Stimulated activated naive CD4-positive, alpha-beta T cell (primary cell): ENCODE measurements at regions not wholly inside any gene's neighbourhood (a gene's known extent, or its start where the extent isn't known, plus 50 kb on each side); places are given as distances from the start of the nearest gene placed in this dataset.
"Not testable (repeated sequence)": the region's sequence is repeated elsewhere in the genome, so short reads cannot be mapped to it uniquely, and the experiment has no call there.

Source experiments
- DNase-seq, 6 experiments: peaks; one replicate each; lab custom pipeline; 2025; lab: John Stamatoyannopoulos, UW

GRCh38 chr15:70602834-70603560 lies 160.4 kb downstream of the UACA start:
- no peak for DNase-seq

DNA sequence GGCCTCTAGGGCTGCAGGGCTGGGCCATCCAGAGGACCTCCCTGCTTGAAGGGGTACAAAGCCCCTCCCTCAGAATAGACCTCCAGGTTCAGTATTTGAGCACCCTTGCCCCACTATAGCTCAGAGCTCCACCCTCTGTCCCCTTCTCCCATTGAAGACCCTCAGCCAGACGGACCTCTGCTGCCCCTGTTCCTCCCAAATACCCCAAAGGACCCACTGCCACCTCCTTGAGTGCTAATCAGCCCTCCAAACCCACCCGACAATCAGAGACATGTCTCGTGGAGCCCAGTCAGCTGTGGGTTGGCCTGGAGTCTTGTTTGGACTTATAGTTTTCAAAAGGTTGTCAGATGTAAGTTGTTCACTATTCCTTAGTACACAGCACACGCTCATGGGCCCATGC lies 161.1 kb downstream of the UACA start:
- DNase-seq = no peak

DNA sequence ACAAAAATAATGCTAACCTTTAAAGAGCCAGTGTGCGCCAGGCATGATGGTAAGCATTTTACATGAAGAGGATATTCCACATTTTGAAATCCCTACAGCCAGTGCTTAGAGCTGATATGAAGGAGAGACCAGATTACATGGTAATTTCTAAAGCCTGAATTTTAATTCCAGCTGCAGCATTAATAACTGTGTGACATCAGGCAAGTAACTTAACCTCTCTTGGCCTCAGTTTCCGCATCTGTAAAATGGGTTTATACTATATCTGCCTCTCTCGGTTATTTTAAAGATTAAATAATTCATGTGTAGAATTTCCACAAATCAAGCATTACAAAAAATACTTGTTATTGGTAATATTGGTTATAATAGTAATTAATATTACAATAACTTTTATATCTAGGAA lies 165.4 kb downstream of the UACA start:
- DNase-seq = no peak

DNA sequence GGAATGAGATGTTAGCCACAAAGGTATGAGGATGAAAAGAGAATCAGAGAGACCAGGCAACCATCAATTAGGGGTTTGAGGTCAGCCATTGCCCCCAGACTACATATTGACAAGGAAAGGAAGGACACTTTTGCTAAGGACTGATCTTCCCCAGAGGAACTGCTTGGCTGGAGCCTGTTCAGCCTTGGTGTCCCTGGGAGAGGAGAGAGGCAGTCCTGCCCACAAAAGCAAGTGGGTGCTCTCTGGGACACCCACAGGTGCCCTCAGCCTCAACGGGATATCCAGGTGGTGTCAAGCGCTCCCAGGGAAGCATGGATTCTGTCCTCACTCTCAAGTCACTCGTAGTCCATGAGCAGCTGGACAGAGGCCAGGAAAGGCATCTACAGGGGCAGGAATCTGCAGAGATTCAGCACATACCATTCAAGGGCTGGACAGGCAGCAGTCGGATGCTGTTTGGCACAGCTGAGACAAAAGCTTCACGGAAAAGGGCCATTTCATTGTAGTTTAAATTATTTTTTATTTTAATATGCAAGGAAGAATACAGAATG lies 166.2 kb downstream of the UACA start:
- DNase-seq = no peak

- no peak for DNase-seq
These were observed 166.9 kb downstream of the UACA start for GRCh38 chr15:70596354-70597055.

DNA sequence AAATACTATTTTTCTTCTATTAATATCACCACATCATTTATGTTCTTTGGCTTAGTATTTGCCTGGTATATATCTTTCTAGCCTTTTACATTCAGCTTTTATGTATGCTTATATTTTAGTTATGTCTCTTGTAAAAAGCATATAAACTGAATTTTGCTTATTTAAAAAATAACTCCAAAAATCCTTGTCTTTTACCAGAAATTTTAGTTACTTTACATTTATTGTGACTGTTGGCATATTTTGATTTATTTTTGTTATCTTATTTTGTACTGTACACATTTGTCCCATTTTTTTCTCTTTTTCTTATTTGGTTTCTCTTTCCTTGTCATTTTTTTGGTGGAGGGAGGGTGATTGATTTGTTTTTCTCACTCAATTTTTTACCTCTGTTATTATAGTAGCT lies 169.6 kb downstream of the UACA start:
- DNase-seq = no peak

DNA sequence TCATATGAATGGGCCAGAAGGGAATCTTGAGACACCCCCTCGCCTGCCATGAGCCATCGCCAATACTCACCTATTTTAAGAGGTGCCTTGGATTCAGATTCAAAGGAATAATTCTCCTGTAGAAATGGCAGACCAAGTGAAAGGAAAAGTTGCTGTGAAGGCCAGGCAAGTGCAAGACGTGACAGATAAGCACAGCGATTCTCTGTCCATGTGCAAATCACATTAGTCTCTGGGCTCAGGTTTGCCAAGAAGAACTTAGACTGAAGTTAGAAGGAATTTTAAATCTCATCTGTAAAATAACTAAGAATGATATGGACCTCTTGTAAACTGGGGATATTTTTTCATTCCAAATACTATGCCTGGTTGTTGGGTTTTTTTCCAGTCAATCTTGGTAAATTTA lies 173.6 kb downstream of the UACA start:
- no peak for DNase-seq

DNA sequence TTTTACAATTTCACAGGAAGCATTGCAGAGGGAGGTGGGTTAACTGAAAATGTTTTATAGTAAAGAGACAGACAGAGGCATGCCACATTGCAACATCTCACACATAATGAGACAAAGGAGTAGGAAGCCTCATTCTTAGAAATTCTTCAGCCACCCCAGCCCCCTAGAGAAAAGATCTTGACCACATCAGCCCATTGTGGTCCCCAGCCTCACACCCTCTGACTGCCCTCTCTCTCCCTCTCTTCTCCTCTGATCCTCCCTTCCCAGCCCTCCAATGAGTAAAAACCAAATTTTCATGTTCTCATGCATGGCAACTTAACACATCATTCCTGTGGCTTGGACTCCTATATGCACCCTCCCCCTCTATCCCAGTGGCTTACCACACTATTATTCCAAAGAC lies 174.1 kb downstream of the UACA start:
- DNase-seq = no peak

DNA sequence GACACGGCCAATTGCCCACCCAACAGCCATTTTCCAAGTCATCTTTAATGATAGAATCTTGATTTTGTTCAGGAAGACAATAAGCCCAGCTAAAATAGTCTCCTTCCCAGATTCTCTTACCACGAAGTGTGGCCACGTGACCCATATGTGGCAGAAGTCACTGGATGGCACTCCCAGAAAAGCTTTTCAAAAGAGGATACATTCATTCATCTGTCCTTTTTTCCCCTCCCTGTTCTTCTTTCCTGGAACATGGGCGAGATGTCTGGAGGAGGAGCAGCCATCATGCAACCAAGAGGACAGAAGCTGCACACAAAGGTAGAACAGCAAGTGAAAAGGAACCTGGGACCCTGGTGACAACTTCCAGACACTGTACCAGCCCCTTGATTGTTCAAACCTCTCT lies 174.7 kb downstream of the UACA start:
- DNase-seq = no peak

DNA sequence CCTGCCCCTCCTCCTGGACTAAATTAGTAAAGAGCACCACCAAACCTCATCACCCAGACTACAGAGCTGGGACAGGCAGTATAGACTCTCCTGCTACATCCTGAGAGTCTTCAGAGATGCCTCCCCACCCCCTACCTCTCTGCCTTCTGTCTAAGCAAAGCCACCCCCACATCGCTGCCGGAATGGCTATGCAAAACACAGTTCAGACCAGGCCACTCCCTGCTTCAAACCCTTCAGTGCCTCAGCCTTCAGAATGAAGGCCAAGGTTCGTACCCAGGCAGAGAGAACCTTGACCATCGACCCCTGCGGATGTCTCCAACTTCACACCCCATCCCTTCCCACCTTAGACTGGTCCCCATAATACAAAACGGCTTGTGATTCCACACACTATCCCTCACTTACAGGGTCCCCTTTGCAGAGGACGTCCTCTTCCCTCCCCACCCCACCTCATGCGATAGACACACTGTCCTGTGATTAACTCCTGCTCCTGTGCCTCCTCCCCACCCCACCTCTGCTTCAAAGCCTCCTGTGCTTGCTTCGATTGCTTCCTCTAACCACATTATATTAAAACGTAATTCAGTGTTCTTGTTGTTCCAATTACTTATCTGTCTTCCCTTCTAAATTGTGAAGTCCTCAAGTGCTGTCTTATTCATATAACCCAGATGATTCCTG lies 175.3 kb downstream of the UACA start:
- no peak for DNase-seq

GRCh38 chr15:70587012-70587634 lies 176.2 kb downstream of the UACA start:
- DNase-seq = not testable (repeated sequence)

DNA sequence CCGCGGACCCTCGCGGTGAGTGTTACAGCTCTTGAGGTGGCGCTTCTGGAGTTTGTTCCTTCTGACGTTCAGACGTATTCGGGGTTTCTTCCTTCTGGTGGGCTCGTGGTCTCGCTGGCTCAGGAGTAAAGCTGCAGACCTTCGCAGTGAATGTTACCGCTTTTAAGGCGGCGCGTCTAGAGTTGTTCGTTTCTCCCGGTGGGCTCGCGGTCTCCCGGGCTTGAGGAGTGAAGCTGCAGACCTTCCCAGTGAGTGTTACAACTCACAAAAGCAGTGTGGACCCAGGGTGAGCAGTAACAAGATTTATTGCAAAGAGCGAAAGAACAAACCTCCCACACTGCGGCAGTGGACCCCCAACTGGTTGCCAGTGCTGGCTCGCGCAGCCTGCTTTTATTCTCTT lies 177.1 kb downstream of the UACA start:
- DNase-seq = no peak

GRCh38 chr15:70585707-70586034 lies 177.7 kb downstream of the UACA start:
- peak in 3 of 6 experiments; percentile 10 to 37 (median 13) for DNase-seq

GRCh38 chr15:70584838-70585706 lies 178.3 kb downstream of the UACA start:
- peak; percentile 16 to 58 (median 34) for DNase-seq

DNA sequence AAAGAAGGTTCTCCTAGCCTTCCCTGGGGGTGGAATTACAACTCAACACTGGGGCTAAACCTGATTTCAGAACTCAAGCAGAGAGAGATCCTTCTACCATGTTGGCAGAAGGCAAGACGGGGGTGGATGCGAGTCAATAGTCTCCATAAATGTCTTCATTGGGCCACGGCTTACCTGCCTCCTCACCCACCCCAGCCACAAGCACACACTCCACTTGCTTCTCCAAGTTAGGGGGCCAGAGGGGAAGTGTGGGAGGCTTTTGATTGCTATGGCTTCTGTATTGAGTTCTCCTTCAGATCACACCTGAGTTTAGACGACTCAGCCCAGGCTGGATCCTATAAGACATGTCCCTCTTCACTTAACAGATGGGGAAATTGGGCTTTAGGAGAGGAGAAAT lies 178.9 kb downstream of the UACA start:
- no peak for DNase-seq

DNA sequence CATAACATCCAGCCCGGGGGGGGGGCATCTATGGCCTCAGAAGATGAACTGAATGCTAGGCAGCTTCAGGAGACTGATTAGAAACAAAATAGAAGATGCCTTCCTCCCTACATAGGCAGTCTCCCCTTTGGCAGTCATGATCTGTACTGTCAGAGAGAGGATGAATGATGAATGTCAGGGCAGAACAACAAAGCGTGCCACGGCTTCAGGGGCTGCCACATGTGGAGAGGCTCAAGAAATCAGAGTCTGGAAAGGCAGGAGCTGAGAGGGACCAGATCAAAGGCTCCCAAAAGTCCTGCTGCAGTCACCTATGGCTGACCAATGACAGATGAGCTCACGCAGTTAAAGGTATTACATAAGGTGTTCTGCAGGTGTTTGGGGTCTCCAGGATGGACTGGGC lies 180.4 kb downstream of the UACA start:
- DNase-seq = no peak

DNA sequence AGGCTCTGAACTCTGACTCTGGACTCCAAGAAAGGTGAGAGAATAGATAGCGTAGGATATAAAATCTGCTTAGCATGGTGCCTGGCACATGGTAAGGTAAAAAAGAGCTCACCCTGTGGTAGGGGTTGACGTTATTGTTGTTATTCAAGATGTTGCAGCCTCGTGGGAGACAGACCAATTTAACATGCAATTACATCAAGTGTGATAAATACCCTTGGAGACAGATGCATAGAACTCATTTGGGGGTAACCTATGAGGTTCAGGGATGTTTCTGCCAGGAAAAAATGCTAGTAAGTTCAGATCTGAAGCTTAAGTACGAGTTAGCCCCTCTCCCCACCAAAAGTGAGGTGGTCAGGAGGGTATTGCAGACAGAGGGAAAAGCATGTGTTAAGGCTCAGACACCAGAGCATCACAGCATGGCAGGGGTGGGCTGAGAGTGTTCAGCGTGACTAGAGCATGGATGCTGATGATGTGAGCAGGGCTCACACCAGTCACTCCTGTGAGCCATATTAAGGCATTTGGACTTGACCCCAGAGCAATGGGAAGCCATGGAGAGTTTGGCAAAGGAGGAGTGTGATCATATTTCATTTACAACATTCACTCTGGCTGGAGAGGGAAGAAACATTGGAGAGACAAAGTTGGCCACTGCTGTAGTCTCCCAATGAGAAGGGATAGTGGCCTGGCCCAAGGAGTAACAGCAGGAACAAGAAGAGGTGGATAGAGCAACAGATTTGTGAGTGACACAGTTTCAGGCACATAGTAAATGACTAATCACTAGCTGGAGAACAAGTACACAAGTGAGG lies 181.0 kb downstream of the UACA start:
- DNase-seq = no peak

DNA sequence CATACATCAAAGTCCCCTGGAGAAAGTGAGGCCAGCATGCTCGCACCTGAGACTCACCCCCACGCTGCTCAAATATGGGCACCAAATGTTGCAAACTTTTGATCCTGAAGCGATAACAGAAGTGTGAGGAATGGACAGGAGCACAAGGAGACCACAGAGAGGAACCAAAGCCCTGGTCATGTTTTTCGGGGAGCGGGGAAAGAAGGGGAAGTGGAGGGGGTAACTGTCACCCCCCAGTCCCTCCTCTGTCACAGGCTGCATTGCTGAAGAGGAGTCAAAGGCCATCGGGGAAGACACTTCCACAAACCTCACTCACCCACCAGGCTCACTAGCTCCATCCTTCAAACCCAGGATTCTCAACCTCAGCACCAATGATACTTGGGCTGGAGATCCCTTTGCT lies 182.4 kb downstream of the UACA start:
- no peak for DNase-seq

- no peak for DNase-seq
These were observed 183.1 kb downstream of the UACA start for GRCh38 chr15:70580286-70580685.

DNA sequence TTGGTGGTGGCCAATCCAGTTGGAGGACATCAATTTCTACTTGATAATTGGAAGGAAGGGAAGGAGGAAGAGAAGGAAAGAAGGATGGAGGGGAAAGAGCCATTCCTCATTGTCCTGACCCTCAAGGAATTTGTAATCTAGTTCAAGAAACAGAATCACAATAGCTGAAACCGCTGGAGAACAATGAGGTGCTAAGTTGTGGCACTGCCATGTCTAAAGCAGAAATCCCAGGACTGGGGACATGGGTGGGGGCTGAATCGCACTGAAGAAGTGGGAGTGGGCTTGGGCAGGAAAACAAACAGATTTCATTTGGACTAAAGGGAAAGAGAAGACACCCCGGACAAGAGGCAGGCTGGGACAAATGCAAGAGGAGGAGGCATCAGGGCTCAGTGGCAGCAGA lies 183.6 kb downstream of the UACA start:
- DNase-seq = no peak

DNA sequence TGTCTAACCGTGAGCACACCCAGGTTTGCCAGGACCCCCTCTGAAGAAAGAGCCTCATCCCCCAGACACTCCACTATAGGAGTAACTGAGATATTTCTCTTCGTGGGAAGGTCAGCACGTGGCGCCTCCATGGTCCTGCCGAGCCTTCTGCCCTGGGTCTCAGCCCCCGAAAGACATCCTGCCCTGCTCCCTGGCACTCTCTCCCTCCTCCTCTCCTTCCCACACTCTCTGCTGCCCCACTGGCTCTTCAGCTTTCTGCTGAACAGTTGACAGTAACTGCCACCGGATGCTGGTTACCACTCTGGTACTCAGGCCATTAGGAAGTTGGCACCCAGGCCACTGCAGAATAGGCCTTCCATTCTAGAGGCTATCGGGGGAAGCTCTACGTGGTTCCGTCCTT lies 185.2 kb downstream of the UACA start:
- DNase-seq = no peak
